KOPT-K1 (cell line): ENCODE measurements at regions not wholly inside any gene's neighbourhood (a gene's known extent, or its start where the extent isn't known, plus 50 kb on each side); places are given as distances from the start of the nearest gene placed in this dataset.
"Not testable (repeated sequence)": the region's sequence is repeated elsewhere in the genome, so short reads cannot be mapped to it uniquely, and the experiment has no call there.

Experiments used
- H3K27ac ChIP-seq: fragments of 200-600 bp; sonication (generic); 2 replicates; pipeline ENCODE4 v1.5.1; 2016; ENCODE audit warnings: antibody characterized with exemption, mild to moderate bottlenecking, low read depth, low read length; ENCODE audit not compliant: poor library complexity, severe bottlenecking
- H3K36me3 ChIP-seq: fragments of 200-600 bp; sonication (generic); 2 replicates; pipeline ENCODE4 v1.5.1; 2017; ENCODE audit warnings: antibody characterized with exemption, mild to moderate bottlenecking, low read length, moderate library complexity; ENCODE audit not compliant: insufficient read depth
- H3K9me3 ChIP-seq: fragments of 200-600 bp; sonication (generic); 2 replicates; pipeline ENCODE4 v1.5.1; 2017; ENCODE audit warnings: antibody characterized with exemption, low read length, mild to moderate bottlenecking; ENCODE audit not compliant: insufficient read depth, poor library complexity, severe bottlenecking

DNA sequence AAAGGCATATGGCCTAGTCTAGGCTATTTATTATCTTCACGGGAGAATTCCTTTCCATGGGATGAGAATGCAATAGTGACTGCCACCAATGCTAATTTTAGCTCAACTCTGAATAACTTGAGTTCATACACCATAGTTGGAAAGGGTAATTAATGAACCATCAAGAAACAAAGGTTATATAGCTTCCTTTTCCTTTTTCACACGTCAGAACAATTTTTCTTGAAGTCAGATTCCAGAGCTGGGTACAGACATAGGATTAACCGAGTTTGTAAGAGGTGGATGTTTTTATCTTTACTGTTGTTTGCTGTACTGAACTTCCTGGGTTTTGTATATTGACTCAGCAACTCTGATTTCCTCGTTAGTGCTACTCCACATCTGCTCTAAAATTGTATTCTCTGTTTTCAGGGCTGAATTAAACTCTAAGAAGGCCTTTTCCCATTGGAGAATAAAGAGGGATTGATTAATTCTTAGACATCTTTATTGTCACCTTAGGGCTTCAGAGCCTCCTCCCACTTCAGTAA lies 262.0 kb downstream of the NUF2 start:
- no peak overlapping the region for H3K27ac ChIP-seq
- no peaks in the 10 kb centered on the region for H3K9me3 ChIP-seq
- H3K36me3 ChIP-seq: no peaks in the 10 kb centered on the region

DNA sequence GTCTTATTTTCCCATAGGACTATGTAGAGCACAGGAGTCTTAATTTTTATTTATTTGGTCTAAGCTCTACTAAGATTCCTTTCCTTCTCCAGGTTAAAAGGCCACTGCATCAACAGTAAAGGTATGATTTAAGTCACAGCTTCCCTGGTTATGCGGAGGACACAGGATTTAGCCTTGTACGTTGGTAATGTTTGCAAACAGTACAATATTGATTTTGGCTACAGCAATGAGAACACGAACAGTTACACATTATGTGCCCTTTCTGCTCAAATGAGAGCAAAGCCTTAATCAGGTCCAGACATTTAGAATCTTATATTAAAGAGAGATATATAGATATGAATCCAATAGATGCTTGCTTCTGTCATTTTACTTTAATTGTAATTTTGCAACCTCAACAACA lies 264.0 kb downstream of the NUF2 start:
- H3K27ac ChIP-seq: no peak overlapping the region
- no peaks in the 10 kb centered on the region for H3K9me3 ChIP-seq
- H3K36me3 ChIP-seq: no peaks in the 10 kb centered on the region

DNA sequence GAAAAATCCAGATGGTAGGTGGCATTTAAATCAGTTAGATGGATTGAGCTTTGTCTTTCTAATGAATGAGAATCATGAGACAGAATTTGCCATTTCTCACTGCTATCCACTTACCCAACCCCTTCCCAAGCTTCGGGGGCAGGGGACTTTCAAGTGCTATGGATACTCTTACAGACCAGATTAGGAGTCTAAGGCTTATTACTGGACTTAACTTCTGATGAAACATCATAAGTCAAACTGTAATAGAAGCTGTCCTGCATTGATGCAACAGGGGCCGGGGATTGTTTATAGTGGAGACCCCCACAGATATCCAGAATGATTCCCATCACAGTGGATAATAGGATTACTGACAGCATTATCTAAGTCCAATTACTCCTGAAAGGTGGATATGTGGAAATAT lies 267.0 kb downstream of the NUF2 start:
- Histone ChIP-seq H3K27ac (no peak overlapping the region), H3K9me3 (no peaks in the 10 kb centered on the region), H3K36me3 (no peaks in the 10 kb centered on the region)

DNA sequence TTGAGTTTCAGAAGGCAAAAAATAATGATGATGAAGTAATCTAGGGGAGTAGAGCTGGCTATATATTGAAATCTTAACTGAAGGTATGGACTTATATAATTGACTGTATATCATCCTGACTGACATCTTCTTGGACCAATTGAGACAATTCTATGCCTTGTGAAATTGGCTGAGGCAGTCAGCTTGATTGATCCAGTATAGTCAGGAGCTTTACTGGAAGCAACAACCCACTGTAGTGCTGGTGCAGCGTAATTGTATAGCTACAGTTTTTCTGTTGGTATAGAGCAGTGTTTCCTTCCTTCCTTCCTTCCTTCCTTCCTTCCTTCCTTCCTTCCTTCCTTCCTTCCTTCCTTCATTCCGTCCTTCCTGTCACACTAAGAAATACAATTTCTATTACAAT lies 268.0 kb downstream of the NUF2 start:
- Histone ChIP-seq H3K27ac (no peak overlapping the region), H3K36me3 (no peaks in the 10 kb centered on the region), H3K9me3 (no peaks in the 10 kb centered on the region)

DNA sequence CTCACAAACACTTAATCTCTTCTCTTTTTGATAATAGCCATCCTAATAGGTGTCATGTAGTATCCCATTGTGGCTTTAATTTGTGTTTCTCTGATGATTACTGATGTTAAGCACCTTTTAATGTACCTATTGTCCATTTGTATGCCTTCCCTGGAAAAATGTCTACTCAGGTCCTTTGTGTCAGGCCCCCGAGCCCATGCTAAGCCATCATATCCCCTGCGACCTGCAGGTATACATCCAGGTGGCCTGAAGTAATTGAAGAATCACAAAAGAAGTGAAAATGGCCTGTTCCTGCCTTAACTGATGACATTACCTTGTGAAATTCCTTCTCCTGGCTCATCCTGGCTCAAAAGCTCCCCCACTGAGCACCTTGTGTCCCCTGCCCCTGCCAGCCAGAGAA lies 269.4 kb downstream of the NUF2 start:
- H3K27ac ChIP-seq, H3K9me3 ChIP-seq, H3K36me3 ChIP-seq: not testable (repeated sequence)

DNA sequence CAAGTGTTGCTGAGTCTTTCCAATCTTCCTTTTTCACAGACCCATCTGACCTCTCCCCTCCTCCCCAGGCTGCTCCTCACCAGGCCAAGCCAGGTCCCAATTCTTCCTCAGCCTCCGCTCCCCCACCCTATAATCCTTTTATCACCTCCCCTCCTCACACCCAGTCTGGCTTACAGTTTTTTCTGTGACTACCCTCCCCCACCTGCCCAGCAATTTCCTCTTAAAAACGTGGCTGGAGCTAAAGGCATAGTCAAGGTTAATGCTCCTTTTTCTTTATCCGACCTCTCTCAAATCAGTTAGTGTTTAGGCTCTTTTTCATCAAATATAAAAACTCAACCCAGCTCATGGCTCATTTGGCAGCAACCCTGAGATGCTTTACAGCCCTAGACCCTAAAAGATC lies 270.9 kb downstream of the NUF2 start:
- not testable (repeated sequence) for H3K36me3 ChIP-seq

DNA sequence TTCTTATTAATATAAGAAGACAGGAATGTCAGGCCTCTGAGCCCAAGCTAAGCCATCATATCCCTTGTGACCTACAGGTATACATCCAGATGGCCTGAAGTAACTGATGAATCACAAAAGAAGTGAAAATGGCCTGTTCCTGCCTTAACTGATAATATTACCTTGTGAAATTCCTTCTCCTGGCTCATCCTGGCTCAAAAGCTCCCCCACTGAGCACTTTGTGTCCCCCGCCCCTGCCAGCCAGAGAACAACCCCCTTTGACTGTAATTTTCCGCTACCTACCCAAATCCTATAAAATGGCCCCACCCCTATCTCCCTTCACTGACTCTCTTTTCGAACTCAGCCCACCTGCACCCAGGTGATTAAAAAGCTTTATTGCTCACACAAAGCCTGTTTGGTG lies 274.4 kb downstream of the NUF2 start:
- H3K27ac ChIP-seq, H3K9me3 ChIP-seq, H3K36me3 ChIP-seq: not testable (repeated sequence)

More for the DNA sequence above, 270.9 kb downstream of the NUF2 start:
- not testable (repeated sequence) for H3K9me3 ChIP-seq, H3K27ac ChIP-seq

DNA sequence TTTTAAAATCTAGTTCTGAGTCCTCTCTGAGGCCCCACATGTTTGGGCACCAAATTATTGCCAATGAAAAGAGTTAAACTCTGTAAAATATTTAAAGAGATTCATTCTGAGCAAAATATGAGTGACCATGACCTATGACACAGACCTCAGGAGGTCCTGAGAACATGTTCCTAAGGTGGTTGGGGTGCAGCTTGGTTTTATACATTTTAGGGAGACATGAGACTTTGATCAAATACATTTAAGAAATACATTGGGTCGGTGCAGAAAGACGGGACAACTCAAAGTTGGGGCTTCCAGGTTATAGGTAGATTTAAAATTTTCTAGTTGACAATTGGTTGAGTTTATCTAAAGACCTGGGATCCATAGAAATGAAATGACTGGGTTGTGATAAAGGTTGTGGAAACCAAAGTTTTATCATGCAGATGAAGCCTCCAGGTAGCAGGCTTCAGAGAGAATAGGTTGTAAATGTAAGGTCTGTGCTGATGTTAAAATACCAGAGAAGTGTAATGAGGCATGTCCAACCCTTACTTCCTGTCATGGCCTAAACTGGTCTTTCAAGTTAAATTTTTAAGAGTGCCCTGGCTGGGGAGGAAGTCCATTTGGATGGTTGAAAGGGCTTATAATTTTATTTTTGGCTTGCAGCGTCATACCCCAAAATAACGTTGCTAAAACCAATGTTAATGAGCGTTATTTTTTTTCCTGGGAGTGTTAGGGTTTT lies 274.9 kb downstream of the NUF2 start:
- H3K27ac ChIP-seq: no peak overlapping the region
- no peaks in the 10 kb centered on the region for H3K9me3 ChIP-seq

DNA sequence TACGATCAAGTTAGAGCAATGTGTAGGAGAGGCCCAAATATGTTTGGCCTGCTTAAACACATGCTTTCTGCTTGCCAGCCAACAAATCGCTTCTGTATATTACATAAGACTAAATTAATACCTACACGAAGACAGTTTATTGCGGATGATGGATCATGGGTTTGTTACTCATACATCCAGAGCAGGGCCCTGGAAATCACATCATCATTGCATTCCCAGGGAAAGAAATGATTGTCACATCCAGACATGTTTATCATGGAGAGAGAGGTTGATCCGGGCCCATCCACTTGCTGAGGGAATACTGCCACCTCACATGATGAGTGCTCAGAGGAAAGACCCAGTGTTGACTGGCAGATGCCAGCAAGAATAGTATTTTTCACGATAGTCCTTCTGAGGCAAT lies 282.6 kb downstream of the NUF2 start:
- Histone ChIP-seq H3K9me3 (no peaks in the 10 kb centered on the region), H3K27ac (no peak overlapping the region), H3K36me3 (no peaks in the 10 kb centered on the region)

More for the DNA sequence above, 274.9 kb downstream of the NUF2 start:
- H3K36me3 ChIP-seq: no peaks in the 10 kb centered on the region

DNA sequence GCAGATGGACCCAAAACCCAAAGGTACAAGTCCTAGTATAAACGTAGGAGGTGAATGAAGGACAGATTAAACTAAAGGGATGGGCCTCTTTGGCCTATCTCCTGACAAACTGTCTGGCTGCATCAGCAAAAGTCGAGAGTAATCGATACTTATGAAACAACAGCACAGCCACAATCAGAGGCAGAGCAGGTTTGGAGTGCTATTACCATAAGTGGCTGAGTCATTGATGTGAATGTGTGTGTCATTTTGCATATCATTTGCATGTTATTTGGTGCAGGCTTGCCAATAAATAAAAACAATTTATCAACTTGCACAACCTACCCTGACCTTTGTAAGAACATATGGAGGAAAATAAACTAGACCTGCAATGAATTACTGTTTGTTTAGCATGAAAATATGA lies 283.1 kb downstream of the NUF2 start:
- Histone ChIP-seq H3K27ac (no peak overlapping the region), H3K36me3 (no peaks in the 10 kb centered on the region), H3K9me3 (no peaks in the 10 kb centered on the region)

DNA sequence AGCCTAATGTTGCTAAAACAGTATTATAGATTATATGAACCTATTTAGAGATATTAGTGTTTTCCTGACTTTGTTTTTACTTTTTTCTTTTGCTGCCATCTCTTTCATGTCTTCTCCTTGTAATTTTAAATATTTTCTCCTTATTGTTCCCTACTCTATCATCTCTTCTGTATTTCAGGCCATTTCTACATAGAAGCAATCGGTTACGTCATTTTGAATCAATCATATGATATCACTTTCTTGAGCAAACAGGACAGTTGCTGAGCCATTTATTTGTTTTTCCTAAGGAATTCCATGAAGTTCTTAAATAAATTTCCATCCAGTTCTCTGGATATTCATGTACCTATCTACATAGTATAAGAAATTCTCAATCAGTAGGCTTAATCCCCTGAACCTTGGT lies 287.2 kb downstream of the NUF2 start:
- H3K27ac ChIP-seq: no peak overlapping the region
- H3K9me3 ChIP-seq: no peaks in the 10 kb centered on the region
- no peaks in the 10 kb centered on the region for H3K36me3 ChIP-seq

DNA sequence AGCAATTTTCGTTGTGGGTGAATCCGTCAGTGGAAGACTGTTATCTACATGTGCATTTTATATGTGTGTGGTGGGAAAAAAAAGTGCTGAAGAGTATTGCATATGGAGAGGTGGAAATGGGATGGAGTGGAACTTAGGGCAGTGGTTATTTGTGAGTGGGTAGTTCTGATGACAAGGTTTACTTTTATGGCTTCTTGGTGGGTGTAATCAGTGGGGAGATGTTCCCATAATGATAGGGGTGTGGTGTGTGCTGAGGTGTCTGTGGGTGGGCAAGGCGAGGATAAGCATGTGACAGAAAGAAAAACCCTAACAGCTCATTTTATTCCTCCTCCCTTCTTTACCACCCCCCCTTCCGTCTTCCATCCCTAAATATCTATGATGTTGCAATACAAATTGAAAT lies 288.1 kb downstream of the NUF2 start:
- Histone ChIP-seq H3K36me3 (no peaks in the 10 kb centered on the region), H3K9me3 (no peaks in the 10 kb centered on the region), H3K27ac (no peak overlapping the region)

DNA sequence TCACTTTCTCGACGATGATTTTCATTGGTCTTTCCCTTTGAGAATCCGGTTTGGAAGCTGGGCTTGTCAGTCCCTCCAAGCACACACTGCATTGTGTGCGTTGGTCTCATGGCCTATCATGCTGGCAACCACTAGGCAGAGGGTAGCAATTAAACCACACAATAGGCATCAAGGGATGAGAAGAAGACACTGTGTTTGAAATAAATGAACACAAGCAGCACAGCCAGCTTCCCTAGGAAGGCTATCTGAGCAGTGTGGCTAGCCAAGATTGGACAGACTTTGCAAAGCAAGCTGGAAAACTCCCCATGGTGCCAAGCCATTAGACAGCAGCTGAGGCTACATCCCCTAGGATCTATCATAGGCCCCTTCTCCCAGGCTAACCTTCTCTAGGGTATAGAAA lies 288.7 kb downstream of the NUF2 start:
- Histone ChIP-seq H3K9me3 (no peaks in the 10 kb centered on the region), H3K27ac (no peak overlapping the region), H3K36me3 (no peaks in the 10 kb centered on the region)

DNA sequence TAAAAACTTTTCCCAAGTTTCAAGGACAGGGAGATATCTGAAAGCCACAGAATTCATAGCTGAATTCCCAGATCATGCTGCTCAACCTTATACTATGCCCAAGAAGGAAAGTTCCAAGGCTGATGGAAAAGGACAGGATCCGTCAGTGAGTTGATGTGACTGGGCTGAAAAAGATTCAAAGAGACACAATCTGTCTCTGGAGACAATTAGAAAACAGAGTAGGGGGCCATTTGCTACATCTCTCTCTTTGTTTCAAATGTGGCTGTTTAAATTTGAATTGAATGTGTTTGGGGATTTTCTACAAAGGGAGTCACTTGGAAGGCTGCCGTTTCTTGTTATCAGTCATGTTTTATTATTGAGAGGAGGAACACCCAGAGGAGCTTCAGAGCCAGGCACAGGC lies 292.6 kb downstream of the NUF2 start:
- H3K9me3 ChIP-seq: no peaks in the 10 kb centered on the region
- H3K36me3 ChIP-seq: no peaks in the 10 kb centered on the region
- H3K27ac ChIP-seq: no peak overlapping the region

DNA sequence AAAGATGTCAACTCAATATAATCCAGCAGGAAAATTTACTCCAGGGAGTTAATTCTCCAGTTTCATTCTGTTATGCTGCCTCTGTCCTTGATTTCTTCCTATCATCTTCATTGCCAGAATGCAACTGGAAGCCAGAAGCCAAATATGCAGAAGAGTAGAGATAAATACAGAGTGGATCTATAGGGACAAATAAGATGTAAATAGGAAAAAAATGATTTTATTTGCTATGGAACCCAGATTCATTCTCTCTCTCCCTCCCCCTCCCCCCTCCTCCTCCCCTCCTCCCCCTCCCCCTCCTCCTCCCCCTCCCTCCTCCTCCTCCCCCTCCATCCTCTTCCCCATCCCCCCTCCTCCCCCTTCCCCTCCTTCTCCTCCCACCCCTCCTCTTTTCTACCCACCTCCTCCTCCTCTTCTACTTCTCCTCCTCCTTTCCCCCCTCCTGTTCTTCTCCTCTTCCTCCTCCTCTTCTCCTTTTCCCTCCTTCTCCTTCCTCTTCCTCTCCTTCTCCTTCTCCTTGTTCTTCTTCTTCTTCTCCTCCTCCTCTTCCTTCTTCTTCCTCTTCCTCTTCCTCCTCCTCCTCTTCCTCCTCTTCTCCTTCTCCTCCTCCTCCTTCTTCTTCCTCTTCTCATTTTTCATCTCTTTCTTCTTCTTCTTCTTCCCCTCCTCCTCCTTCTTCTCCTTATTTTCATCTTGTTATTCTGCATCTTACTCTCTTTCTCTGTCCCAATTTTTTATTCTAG lies 306.4 kb downstream of the NUF2 start:
- Histone ChIP-seq H3K36me3 (no peaks in the 10 kb centered on the region), H3K27ac (no peak overlapping the region), H3K9me3 (peaks cover under 1% of the 10 kb centered on the region)

DNA sequence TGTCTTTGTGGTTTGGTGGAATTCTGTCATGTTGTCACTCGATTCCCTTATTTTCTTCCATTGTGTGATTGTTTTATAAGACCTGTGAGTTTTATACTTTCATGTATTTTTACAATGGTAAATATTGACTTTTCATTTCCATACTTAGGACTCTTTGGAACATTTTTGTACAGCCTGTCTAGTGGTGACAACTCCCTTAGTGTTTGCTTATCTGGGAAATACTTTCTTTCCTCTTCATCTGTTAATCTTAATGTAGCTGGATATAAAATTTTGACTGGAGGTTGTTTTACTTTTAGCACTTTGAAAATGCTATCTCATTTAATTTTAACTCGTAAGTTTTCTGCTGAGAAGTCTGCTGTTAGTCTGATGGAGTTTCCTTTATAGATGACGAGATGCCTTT lies 310.5 kb downstream of the NUF2 start:
- H3K9me3 ChIP-seq: peaks cover 8% of the 10 kb centered on the region
- no peaks in the 10 kb centered on the region for H3K36me3 ChIP-seq
- no peak overlapping the region for H3K27ac ChIP-seq
